ENCODE measurements at regions not wholly inside any gene's neighbourhood (a gene's known extent, or its start where the extent isn't known, plus 50 kb on each side); places are given as distances from the start of the nearest gene placed in this dataset.

GRCh38 chr21:17727361-17727760, 91.8 kb downstream of the C21orf91 start:
- Histone ChIP-seq H3K27ac (replicated peaks) (no peak overlapping the region), H3K27me3 (ENCODE audit: insufficient read depth, poor library complexity, severe bottlenecking) (no peaks in the 10 kb centered on the region), H3K4me3 (replicated peaks; ENCODE audit: insufficient read depth, low read length) (no peak overlapping the region)
- DNase-seq (ENCODE audit: low read depth in 1 of 2, low spot score in 1 of 2) = no peak
- TF ChIP-seq SPI1 (IDR thresholded peaks at IDR 0.05; ENCODE audit: borderline replicate concordance, low read depth) = no peak
- TF ChIP-seq CTCF (IDR thresholded peaks at IDR 0.05; ENCODE audit: insufficient read depth, low read length) = no peak
- no peak for TF ChIP-seq GABPA (IDR thresholded peaks at IDR 0.05; ENCODE audit: low read depth)
- no peak for TF ChIP-seq REST (IDR thresholded peaks at IDR 0.05; ENCODE audit: insufficient replicate concordance, low read depth)
- no peak for TF ChIP-seq POLR2AphosphoS5 (IDR thresholded peaks at IDR 0.05; ENCODE audit: low read depth)

GRCh38 chr21:17726047-17726829, 92.9 kb downstream of the C21orf91 start:
- no peaks in the 10 kb centered on the region for H3K27me3 ChIP-seq (ENCODE audit: insufficient read depth, poor library complexity, severe bottlenecking)
- H3K4me3 ChIP-seq (replicated peaks; ENCODE audit: insufficient read depth, low read length) = no peak overlapping the region
- DNase-seq (ENCODE audit: low read depth in 1 of 2, low spot score in 1 of 2) = no peak
- H3K27ac ChIP-seq (replicated peaks) = no peak overlapping the region
- TF ChIP-seq POLR2AphosphoS5 (IDR thresholded peaks at IDR 0.05; ENCODE audit: low read depth) (no peak), GABPA (IDR thresholded peaks at IDR 0.05; ENCODE audit: low read depth) (no peak), SPI1 (IDR thresholded peaks at IDR 0.05; ENCODE audit: borderline replicate concordance, low read depth) (no peak), CTCF (IDR thresholded peaks at IDR 0.05; ENCODE audit: insufficient read depth, low read length) (no peak), REST (IDR thresholded peaks at IDR 0.05; ENCODE audit: insufficient replicate concordance, low read depth) (no peak)

GRCh38 chr21:17725339-17725738, 93.8 kb downstream of the C21orf91 start:
- Histone ChIP-seq H3K4me3 (replicated peaks; ENCODE audit: insufficient read depth, low read length) (no peak overlapping the region), H3K27me3 (ENCODE audit: insufficient read depth, poor library complexity, severe bottlenecking) (no peaks in the 10 kb centered on the region), H3K27ac (replicated peaks) (no peak overlapping the region)
- no peak for TF ChIP-seq POLR2AphosphoS5 (IDR thresholded peaks at IDR 0.05; ENCODE audit: low read depth)
- TF ChIP-seq REST (IDR thresholded peaks at IDR 0.05; ENCODE audit: insufficient replicate concordance, low read depth) = no peak
- no peak for TF ChIP-seq GABPA (IDR thresholded peaks at IDR 0.05; ENCODE audit: low read depth)
- no peak for TF ChIP-seq SPI1 (IDR thresholded peaks at IDR 0.05; ENCODE audit: borderline replicate concordance, low read depth)
- no peak for TF ChIP-seq CTCF (IDR thresholded peaks at IDR 0.05; ENCODE audit: insufficient read depth, low read length)
- DNase-seq (ENCODE audit: low read depth in 1 of 2, low spot score in 1 of 2) = no peak
